GM13977 (cell line): ENCODE measurements at regions not wholly inside any gene's neighbourhood (a gene's known extent, or its start where the extent isn't known, plus 50 kb on each side); places are given as distances from the start of the nearest gene placed in this dataset.

ENCODE experiments used
- DNase-seq: peaks from one replicate; pipeline ENCODE4 v3.0.0; 2012; ENCODE audit warnings: low spot score
- CTCF ChIP-seq: IDR thresholded peaks from 2 replicates; pipeline ENCODE4 v1.5.1; 2012; ENCODE audit warnings: mild to moderate bottlenecking, control low read depth; ENCODE audit not compliant: insufficient read depth; ENCODE audit errors: extremely low read depth, missing control alignments
- in situ Hi-C: fragments of 300-500 bp; cut with MboI; formaldehyde crosslinking; loops from one replicate; pipeline ENCODE4 v1.12.0; 2022; ENCODE audit warnings: low sequenced_read_pairs, low pct_unique_long_range_greater_than_20kb, mixed read lengths, inconsistent platforms; ENCODE audit not compliant: unreplicated experiment

DNA sequence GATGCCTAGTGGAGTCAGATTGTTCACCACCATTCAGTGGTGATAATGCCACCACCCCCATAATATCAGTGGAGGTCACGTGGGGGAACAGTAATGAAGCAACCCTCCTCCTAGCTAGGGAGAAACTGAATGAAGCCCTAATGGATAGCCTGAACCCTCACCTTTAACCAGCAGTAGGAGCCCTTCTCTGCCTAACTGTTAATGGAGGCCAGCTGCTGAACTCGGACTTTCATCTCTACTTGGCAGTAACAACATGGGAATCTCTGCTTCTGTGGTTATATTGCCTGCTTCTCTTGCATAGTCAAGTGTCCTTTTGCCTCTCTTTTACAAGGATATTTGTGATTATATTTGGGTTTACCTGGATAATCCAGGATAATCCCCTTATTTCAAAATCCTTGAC, 1097.9 kb downstream of the REEP3 start:
- TF ChIP-seq CTCF, result no peak
- in situ Hi-C loops, result no loop called here
- no peak for DNase-seq

GRCh38 chr10:64626924-64627323, 1105.7 kb downstream of the REEP3 start:
- DNase-seq, result no peak
- in situ Hi-C loops, result no loop called here
- no peak for TF ChIP-seq CTCF

- DNase-seq, result no peak
- in situ Hi-C loops, result no loop called here
Measured at GRCh38 chr10:64630534-64630933, 1109.3 kb downstream of the REEP3 start.

DNA sequence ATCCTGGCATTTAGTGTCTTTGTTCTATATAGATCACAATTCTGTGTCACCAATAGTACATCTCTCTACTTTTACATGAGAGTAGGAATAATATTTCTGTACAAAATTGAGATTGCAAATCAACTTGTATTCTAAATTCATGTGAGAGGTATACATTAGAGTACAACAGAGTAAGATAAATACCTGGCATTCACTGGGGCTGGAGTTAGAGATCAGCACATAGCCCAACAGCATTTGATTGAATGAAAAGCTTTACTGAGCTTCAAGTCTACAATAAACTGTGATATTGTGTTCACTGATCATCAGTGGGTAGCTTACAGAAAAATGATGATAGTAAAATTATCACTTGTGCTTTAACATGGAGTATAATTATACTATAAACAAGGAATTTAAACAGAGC, 1114.7 kb downstream of the REEP3 start:
- in situ Hi-C loops, result no loop called here
- no peak for TF ChIP-seq CTCF

More at GRCh38 chr10:64630534-64630933, 1109.3 kb downstream of the REEP3 start:
- TF ChIP-seq CTCF, result no peak

DNA sequence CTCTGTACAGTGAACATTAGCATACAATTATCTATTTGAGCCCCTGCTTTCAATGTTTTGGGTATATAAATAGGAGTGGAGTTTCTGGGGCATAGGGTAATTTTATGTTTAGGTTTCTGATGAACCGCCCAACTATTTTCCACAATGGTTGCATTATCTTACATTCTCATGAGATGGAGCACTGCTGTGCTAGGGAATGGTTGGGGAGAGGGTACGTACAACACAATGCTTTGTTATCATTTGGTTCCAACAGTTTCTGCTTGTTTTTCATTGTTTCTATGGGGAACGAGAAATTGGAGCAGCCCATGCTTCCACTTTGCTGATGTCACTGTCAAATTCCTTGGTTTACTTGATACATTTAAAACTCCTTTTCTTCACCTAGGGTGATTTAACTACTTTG, 1115.3 kb downstream of the REEP3 start:
- in situ Hi-C loops, result no loop called here
- TF ChIP-seq CTCF, result no peak
- no peak for DNase-seq

More for the DNA sequence above, 1114.7 kb downstream of the REEP3 start:
- no peak for DNase-seq

- TF ChIP-seq CTCF, result no peak
- in situ Hi-C loops, result no loop called here
- no peak for DNase-seq
Measured at GRCh38 chr10:64637939-64638338, 1116.7 kb downstream of the REEP3 start.

DNA sequence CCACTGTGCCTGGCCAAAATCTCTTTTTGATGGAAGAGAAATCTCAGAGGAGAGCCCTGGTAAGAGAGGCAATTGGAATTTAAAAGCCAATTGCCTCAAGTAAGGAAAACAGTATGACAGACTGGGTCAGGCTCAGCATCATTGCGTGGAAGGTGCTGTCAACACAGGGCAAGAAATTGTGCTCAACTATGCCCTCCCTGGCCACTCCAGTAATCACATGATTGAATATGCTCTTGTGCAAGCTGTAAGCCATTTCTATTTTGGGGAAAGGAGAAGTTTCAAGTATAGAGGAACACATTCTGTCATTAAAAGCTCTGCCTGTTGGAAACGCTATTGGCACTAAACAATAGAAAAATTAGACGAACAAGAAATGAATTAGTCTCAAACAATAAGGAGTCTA, 1127.7 kb downstream of the REEP3 start:
- peak; percentile 27 for TF ChIP-seq CTCF
- no peak for DNase-seq
- in situ Hi-C loops, result no loop called here
